NCI-H82 treated with DMSO at 0.1 percent for 48 hours (cell line): ENCODE measurements at regions not wholly inside any gene's neighbourhood (a gene's known extent, or its start where the extent isn't known, plus 50 kb on each side); places are given as distances from the start of the nearest gene placed in this dataset.
"Not testable (repeated sequence)": the region's sequence is repeated elsewhere in the genome, so short reads cannot be mapped to it uniquely, and the experiment has no call there.

Experiments used
- DNase-seq: peaks from one replicate; lab custom pipeline; 2025; ENCODE audit not compliant: unreplicated experiment; lab: John Stamatoyannopoulos, UW

DNA sequence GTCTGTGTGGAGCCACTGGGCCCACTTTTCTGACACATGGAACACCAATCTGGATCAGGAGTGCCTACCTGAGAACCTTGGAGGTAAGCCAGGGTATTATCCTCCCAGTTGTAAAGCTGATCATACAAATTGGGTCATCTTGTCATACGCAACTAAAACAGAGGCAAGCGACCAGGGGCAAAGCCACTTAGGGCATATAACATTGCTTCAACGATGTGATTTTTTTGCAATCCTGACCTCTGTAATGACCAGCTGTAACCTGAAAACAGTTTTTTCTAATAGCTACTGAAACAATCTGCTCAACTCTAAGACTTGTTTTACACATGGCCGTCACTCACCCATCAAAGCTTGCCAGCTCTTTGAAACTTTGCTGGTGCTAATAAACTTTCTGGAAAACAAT, 261.5 kb upstream of the AGTR2 start:
- DNase-seq = no peak

DNA sequence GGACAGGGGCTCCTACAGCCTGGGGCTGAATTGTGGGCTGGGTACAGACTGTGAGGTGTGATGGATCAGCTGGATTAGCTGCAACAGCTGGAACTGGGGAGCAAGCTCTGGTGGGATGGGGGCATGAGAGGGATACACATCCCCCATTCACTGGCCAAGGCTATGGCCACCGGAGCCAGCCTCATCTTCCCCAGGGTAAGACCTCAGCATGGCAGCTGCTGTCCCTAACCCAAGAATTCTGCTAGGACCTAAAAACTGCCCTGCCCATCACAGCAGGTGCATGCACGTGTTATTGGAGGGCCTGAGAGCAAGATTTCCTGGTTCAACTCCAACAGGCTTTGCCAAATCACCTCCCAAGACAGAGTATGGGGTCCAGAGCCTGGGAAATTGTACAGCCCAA, 258.6 kb upstream of the AGTR2 start:
- no peak for DNase-seq

DNA sequence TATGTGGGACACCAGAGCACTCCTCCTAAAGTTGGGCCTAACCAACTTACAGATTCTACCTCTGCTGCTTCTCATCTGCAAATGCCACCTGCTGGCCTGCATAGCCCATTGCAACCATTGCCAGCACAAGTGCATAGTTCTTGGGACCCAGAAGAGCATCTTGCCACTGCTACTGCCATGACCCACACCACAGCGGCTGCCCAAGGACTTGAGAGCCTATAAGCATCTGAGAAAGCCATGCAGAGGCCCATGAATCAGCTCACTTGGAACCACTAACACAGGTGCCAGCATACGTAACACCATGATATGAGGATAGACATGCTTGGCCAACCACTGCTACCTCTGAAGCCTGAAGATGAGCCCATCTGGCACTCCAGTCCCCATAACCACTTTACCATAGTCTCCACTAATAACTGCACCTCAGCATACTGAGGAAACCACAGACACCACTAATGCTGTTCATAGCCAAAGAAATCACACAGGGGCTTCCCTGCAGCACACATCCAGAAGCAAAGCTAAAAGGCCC, 258.1 kb upstream of the AGTR2 start:
- no peak for DNase-seq

DNA sequence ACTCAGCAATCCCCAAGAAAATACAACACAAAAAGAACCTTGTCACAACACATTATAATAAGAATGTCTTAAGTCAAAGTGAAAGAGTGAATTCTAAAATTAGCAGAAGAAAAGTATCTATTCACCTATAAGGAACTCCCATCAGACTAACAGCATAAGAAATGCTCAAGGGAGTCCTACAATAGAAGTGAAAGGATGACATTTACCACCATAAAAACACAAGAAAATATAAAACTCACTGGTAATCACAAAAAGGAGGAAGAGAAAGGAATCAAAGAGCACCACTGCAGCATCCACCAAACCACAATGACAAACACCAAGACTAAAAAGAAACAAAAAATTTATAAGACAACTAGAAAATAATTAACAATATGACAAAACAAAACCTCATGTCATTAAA, 257.0 kb upstream of the AGTR2 start:
- no peak for DNase-seq

DNA sequence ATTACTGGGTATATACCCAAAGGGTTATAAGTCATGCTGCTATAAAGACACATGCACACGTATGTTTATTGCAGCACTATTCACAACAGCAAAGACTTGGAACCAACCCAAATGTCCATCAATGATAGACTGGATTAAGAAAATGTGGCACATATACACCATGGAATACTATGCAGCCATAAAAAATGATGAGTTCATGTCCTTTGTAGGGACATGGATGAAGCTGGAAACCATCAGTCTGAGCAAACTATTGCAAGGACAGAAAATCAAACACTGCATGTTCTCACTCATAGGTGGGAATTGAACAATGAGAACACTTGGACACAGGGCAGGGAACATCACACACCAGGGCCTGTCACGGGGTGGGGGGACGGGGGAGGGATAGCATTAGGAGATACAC, 254.9 kb upstream of the AGTR2 start:
- DNase-seq = not testable (repeated sequence)

DNA sequence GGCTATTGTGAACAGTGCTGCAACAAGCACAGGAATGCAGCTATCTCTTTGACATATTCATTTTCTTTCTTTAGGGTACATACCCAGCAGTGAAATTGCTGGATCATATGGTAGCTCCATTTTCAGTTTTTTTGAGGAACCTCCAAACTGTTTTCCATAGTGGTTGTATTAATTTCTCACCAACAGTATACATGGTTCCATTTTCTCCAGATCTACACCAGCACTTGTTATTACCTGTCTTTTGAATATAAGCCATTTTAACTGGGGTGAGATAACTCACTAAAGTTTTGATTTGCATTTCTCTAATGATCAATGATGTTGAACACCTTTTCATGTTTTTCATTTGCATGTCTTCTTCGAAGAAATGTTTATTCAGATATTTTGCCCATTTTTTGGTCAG, 241.1 kb upstream of the AGTR2 start:
- no peak for DNase-seq

DNA sequence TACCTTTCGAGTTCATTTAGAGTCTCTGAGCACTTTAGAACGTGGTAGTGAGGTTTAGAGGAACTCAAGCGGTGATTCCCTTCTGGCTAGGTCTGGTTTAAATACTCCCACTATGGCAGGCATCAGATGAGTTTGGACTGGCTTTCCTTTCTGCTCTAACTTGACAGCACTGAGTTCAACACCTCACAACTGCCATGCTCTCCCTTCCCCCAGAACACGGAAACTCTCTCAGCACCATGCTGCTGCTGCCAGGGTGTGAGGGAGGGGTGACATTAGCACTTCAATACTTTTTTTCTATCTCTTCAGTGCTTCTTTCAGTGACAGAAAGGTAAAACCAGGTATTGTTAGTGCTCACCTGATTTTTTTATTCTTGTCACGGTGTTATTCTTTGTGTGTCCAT, 234.5 kb upstream of the AGTR2 start:
- no peak for DNase-seq

DNA sequence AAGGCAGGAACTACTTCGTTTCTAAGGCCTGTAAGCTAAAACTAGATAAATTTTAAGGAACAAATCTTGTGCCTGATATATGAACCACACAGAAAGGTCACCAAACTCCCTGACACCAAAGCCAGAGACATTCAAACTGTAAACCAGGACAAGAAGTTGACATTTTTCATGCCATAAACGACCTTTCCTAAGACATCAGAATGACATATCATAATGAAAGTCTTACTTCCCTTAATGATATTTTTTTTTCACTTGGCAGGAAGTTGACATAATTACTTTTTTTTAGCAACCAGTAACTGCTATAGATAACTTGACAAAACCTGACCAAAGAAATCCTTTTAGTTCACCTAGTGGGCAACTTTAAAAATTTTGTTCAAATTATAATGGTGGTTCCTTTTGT, 231.5 kb upstream of the AGTR2 start:
- no peak for DNase-seq

DNA sequence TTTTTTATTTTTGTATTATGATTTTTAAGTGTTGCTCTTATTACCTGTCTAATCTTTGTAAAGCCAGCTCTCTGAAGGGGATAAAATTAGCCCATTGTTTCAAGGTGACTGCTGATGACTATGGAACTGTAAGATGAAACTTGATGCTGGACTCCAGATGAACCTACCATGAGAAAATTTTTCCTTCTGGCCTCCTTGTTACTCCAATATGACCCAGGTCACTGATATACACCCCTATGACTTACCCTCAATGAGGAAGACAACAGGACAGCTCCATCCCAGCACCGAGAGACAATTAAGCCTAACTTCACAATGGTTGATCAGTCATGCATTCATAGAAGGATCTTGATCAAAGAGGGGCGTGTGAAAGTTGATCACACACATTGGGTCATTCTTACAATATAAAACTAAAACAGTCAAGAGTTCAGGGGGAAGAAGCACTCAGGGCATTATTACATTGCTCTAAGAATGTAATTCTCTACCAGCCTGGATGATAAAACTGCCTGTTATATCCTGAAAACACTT, 230.8 kb upstream of the AGTR2 start:
- no peak for DNase-seq

DNA sequence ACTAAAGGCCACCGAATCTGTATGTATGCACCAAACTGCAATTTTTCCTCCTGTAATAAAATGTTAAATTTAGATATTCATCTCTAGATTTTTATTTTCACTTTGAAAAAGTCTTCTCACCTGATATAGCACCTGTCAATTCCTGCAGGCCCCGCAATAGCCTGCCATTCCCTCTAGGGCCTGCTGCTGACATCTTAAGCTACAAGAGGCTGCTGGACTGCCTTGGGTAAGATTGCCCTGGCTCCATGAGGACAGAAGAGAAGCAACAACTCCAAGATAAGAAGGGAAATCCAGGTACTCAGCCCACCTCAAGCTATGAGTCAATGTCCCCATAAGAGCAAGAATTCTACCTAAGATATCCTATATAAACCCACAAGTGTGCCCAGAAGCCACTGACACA, 230.2 kb upstream of the AGTR2 start:
- no peak for DNase-seq

DNA sequence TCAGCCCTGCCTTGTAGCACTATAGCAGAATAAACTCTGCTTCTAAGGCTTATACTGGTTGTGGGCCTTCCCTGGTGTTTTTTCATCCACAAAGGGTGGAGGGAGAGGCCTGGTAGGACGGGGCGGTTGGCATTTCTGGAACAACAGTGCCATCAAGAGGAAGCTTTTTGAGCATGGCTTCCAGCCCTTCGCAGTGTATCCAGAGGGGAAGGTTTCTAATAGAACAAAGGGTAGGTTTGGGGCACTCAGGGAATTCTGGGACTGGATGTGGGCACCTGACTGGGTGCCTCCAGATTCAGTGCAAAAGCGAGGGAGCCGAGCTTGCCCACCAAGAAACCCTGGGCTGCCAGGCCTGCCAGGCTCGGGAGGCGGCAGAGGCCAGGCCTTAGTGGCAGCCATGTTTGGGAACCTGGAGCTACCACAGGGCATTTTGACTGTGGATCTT, 229.6 kb upstream of the AGTR2 start:
- DNase-seq = no peak

DNA sequence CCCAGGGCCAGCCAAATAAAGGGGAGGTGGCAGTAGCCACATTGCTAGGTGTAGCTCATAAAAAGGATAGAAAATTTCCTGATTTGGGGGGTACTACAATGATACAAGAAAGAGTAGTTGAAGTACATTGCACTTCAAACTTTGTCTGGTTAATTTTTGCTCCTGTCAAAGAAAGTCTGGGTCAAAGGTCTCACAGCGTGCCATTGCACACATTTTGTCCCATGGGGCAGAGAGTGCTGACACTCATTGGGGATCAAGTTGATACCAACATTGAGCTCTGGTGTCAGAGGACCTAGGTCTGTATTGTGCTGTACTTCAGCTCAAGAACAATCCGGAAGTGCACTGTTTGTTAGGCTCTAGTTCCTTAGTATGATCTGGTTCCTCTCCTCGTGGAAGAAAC, 229.2 kb upstream of the AGTR2 start:
- DNase-seq = no peak

DNA sequence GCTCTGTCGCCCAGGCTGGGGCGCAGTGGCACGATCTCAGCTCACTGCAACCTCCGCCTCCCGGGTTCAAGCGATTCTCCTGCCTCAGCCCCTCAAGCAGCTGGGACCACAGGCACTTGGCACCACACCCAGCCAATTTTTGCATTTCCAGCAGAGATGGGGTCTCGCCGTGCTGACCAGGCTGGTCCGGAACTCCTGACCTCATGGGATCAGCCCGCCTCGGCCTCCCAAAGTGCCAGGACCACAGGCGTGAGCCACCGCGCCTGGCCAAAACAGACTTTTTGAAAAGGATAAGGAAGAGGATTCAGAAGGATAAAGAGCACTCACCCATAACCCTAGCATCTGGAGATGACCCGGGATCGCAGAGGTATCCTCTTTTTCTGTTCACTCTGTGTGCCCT, 224.5 kb upstream of the AGTR2 start:
- DNase-seq = no peak

DNA sequence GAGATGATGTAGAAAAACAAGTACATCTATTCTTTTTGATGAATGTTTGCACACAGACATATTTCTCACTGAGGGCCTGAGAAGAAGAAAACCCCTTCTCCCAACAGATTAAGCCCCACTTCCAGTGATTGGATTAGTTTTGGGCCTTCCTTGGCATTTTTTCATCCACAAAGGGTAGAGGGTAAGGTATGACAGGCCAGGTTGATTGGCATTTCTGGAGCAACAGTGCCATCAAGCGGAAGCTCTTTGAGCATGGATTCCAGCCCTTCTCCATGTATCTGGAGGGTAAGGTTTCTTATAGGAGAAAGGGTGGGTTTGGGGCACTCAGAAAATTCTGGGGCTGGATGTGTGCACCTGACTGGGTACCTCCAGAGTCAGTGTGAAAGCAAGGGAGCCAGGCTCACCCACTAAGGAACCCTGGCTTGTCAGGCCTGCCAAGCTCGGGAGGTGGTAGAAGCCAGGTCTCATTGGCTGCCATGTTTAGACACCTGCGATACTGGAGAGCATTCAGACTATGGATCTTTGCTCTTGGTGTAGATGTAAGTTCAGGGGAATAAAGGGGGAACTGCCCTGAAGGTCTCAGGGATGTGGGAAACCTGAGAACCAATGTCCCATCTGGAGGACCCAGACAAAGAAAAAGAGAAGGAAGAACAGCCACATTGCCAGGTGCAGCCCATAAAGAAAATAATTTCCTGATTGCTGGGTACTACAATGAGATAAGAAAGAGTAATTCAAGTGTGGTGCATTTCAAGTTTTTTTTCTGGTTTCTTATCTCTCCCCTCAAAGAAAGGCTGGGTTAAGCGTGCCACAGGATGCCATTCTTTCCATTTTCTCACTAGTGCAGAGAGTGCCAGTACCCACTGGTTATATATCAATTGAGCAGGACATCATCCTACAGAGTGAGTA, 222.3 kb upstream of the AGTR2 start:
- DNase-seq = no peak

DNA sequence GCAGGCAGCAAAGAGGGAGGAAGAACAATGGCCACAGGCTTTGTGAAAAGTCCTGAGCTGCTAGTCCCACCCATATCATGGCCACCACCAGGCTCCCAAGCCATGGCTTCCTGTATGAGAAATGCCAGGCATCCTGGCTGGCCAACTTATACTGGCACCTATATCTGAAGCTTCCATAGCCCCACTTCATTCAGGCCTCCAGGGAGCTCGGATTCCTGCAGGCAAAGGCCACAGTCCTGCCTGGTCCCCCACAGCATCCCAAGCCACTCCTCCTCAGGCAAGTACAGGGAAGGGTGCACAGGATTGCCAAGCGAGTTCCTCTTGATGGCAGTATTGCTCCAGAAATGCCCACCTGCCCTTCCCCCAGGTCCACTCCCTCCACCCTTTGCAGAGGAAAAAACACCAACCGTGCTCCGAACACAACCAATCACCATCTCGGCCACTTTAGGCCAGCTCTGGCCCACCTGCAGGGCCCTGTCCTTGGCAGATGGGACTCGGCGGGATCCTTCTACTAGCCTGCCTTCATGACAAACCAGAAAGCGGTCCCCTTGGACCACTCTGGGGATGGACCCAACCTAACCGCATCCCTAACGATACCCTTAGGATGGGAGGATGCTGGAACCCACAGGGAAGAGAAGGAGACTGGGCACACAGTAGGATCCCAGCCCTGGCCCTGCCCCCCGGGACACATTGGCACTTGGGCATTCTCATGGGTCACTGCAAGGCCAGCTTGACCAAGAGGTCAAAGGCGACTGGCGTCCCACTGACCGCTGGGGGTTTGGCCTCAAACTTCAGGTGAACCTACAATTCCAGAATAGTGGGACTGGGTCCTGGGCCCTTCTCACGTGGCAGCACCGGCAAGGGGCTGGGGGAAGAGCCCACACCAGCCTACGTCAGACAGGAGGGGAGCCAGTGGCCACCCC, 220.4 kb upstream of the AGTR2 start:
- DNase-seq = no peak

DNA sequence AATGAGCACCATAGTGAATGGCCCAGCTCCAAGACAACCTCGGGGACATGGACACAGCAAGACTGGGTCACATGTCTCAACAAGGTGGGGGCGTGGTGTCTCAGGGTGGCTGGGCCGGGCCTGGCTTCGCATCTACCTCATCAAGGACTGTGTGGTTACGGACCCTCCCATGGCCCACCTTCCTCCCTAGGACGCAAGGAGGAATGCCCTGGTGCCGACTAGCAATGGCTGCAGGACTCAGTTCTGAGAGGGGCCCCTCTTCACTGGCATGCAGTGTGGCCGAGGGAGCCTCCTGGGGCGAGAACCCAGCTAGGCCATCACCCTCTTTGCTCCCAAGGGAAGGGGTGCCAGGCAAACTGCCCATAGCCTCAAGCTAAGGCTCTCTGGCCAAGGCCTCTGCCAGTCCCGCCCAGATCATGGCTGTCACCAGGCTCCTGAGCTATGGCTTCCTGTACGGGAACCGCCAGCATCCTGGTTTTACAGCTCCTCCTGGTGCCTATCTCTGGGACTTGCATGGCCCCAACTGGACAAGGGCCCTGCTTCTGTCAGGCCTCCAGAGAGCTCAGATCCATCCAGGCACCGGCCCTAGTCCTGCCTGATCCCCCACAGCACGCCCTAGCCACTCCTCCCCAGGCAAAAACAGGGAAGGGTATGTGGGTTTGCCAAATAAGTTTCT, 218.0 kb upstream of the AGTR2 start:
- DNase-seq = no peak

DNA sequence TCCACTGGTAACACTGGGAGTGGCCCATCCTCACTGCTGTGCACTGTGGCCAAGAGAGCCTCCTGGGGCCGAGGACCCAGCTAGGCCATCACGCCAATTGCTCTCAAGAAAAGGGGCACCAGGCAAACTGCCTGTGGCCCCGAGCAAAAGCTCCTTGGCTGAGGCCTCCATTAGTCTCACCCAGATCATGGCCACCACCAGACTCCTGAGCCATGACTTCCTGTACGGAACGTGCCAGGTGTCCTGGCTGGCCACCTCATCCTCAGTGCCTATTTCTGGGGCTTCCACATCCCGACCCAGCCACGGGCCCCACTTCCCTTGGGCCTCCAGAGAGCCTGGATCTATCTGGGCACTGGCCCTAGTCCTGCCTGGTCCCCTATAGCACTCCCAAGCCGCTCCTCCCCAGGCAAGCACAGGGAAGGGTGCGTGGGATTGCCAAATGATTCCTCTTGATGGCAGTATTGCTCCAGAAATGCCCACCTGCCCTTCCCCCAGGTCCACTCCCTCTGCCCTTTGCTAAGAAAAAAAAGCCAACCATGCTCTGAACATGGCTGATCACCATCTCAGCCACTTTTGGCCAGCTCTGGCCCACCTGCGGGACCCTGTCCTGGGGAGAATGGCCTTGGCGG, 212.6 kb upstream of the AGTR2 start:
- no peak for DNase-seq

DNA sequence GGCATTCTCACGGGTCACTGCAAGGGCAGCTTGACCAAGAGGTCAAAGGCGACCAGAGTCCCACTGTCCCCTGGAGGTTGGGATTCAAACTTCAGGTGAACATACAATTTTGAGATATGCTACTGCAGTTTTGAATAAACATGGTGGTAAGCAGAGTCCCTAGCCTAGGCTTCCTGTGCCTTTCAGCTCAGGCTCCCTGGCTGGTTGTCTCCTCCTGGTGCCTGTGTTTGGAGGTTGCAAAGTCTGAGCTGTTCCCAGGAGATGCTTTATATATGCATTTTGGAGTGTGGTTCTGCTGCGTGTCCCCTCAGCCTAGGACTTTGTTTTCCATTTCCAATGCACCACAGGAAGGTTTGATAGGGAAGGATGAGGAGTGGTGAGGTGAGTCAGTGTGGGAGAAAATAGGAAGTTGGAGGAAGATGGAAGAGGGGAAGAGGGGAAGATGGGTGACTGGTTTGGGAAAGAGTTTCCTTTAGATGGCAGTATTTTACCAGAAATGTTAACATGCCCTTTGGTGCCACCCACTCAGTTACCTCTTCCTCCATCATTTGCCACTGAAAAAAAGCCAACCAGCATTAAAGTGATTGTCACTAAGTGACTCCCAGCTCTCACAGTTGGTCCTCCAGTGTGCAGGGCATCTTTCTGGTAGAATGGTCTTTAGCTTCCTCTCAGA, 211.7 kb upstream of the AGTR2 start:
- DNase-seq = no peak

DNA sequence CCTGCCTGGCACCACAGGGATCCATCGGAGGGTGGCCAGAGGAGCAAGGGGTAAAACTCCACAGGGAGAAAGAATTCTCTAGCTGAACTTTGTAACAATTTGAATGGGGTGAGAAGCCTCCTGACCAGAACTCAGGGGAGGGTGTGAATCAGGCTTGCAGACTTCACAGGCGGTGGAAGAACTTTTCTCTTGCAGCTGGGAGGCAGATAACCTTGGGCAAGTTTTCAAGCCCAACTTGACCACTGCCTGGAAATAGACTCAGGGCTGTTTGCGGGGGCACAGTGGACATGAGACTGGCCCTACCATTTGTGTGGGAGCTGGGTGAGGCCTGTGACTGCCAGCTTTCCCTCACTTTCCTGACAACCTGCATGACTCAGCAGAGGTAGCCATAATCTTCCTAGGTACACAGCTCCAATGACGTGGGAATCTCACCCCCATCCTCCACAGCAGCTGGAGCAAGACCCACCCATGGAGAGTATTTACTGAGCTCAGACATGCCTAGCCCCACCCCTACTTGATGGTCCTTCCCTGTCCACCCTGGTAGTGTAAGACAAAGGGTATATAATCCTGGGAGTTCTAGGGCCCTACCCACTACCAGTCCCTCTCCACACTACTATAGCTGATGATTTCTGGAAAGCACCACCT, 210.0 kb upstream of the AGTR2 start:
- DNase-seq = no peak
